ENCODE measurements at regions not wholly inside any gene's neighbourhood (a gene's known extent, or its start where the extent isn't known, plus 50 kb on each side); places are given as distances from the start of the nearest gene placed in this dataset.

DNA sequence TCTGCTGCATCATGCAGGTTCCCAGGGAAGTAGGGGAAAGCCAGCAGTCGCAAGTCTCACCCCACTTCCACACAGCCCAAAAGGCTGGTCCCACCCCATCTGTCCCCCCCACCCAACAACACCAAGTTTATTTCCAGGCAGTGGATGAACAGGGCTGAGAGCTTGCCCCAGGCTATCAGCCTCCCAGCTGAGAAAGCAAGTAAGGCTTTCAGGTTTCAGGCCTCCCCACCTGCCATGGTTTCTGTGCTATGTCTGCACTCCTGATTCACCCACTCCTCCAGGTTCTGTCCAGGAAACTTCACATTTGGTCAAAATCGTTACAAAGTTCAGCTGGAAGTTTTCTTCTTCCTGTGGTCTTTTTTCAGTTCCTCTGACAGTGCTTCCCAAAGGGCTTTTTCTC is 97.5 kb upstream of the HS3ST3A1 start:
- H3K4me3 ChIP-seq (ENCODE audit: low read length): no peak overlapping the region
- H3K9ac ChIP-seq (ENCODE audit: low read length): no peak overlapping the region
- no peak overlapping the region for H3K27ac ChIP-seq (ENCODE audit: low read length)
- H3K9me3 ChIP-seq (replicated peaks; ENCODE audit: insufficient read depth, low read length): no peaks in the 10 kb centered on the region
- H3K4me1 ChIP-seq (ENCODE audit: low read length): no peaks in the 10 kb centered on the region
- no peaks in the 10 kb centered on the region for H3K9me2 ChIP-seq (replicated peaks; ENCODE audit: insufficient read depth, low read length)
- TF ChIP-seq EZH2 (optimal IDR thresholded peaks at IDR 0.05; ENCODE audit: low read depth, low read length) (no peak), EZH2phosphoT487 (IDR thresholded peaks at IDR 0.05; ENCODE audit: low read length) (no peak)
- TF ChIP-seq, protein P1, sequence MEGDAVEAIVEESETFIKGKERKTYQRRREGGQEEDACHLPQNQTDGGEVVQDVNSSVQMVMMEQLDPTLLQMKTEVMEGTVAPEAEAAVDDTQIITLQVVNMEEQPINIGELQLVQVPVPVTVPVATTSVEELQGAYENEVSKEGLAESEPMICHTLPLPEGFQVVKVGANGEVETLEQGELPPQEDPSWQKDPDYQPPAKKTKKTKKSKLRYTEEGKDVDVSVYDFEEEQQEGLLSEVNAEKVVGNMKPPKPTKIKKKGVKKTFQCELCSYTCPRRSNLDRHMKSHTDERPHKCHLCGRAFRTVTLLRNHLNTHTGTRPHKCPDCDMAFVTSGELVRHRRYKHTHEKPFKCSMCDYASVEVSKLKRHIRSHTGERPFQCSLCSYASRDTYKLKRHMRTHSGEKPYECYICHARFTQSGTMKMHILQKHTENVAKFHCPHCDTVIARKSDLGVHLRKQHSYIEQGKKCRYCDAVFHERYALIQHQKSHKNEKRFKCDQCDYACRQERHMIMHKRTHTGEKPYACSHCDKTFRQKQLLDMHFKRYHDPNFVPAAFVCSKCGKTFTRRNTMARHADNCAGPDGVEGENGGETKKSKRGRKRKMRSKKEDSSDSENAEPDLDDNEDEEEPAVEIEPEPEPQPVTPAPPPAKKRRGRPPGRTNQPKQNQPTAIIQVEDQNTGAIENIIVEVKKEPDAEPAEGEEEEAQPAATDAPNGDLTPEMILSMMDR (IDR thresholded peaks at IDR 0.05; ENCODE audit: low read length): no peak
- DNase-seq: no peak
- no peak overlapping the region for H2AFZ ChIP-seq (ENCODE audit: low read length)
- no peaks in the 10 kb centered on the region for H4K20me1 ChIP-seq (ENCODE audit: insufficient read depth, low read length)
- H3K27me3 ChIP-seq (replicated peaks; ENCODE audit: insufficient read depth, low read length): no peaks in the 10 kb centered on the region
- no peaks in the 10 kb centered on the region for H3K79me2 ChIP-seq (ENCODE audit: low read length)
- H3K36me3 ChIP-seq (replicated peaks; ENCODE audit: insufficient read depth, low read length): no peaks in the 10 kb centered on the region
- H3F3A ChIP-seq (ENCODE audit: insufficient read depth, low read length): no peaks in the 10 kb centered on the region
- H3K4me2 ChIP-seq (ENCODE audit: low read depth, low read length): no peak overlapping the region

DNA sequence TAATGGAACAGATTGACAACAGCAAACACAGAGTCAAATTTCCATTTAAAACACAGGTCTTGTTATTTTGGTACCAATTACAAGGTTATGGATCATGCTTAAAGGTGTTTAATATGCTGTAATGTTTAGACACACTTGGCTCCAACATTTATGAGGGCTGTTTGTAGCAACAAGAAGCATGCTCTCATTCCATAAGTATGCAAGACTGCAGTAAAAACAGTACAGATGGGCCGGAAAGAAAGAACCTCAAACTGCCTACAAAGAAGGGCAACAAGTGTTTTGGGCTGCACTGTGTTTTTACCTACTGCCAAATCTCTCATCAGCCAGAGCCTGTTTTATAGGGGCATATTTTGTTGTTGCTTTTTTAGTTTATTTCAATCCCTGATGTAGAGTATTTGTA is 100.5 kb upstream of the HS3ST3A1 start:
- no peak overlapping the region for H3K4me3 ChIP-seq (ENCODE audit: low read length)
- H3K36me3 ChIP-seq (replicated peaks; ENCODE audit: insufficient read depth, low read length): no peaks in the 10 kb centered on the region
- H3F3A ChIP-seq (ENCODE audit: insufficient read depth, low read length): no peaks in the 10 kb centered on the region
- no peak overlapping the region for H3K4me2 ChIP-seq (ENCODE audit: low read depth, low read length)
- no peak overlapping the region for H2AFZ ChIP-seq (ENCODE audit: low read length)
- no peaks in the 10 kb centered on the region for H3K9me3 ChIP-seq (replicated peaks; ENCODE audit: insufficient read depth, low read length)
- no peak overlapping the region for H3K27ac ChIP-seq (ENCODE audit: low read length)
- TF ChIP-seq, protein P1 (IDR thresholded peaks at IDR 0.05; ENCODE audit: low read length): no peak
- no peak for TF ChIP-seq EZH2phosphoT487 (IDR thresholded peaks at IDR 0.05; ENCODE audit: low read length)
- no peak for TF ChIP-seq EZH2 (optimal IDR thresholded peaks at IDR 0.05; ENCODE audit: low read depth, low read length)
- H4K20me1 ChIP-seq (ENCODE audit: insufficient read depth, low read length): no peaks in the 10 kb centered on the region
- no peak for DNase-seq
- no peaks in the 10 kb centered on the region for H3K79me2 ChIP-seq (ENCODE audit: low read length)
- H3K9me2 ChIP-seq (replicated peaks; ENCODE audit: insufficient read depth, low read length): no peaks in the 10 kb centered on the region
- H3K27me3 ChIP-seq (replicated peaks; ENCODE audit: insufficient read depth, low read length): no peaks in the 10 kb centered on the region
- no peak overlapping the region for H3K9ac ChIP-seq (ENCODE audit: low read length)
- H3K4me1 ChIP-seq (ENCODE audit: low read length): no peaks in the 10 kb centered on the region

DNA sequence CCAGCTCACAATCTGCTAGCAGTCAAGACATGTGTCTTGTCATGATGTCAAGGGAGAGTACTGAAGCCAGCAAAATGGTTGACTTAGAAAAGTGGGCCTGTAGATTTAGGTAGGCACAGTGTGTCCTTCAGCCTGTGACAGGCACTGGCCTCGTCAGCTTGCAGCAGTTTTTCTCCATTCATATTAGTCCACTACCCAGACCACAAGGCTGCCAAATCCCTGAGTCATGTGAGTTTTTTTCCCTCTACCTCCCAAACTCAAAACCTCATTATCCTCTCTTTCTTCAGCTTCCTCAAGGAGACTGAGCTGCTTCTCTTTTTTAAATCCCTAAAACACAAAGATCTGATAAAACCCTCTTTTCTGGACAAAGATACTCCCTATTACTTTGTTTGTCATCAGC is 102.6 kb upstream of the HS3ST3A1 start:
- no peaks in the 10 kb centered on the region for H3K9me2 ChIP-seq (replicated peaks; ENCODE audit: insufficient read depth, low read length)
- no peak overlapping the region for H3K27ac ChIP-seq (ENCODE audit: low read length)
- H3K9ac ChIP-seq (ENCODE audit: low read length): no peak overlapping the region
- H3K4me1 ChIP-seq (ENCODE audit: low read length): no peaks in the 10 kb centered on the region
- H4K20me1 ChIP-seq (ENCODE audit: insufficient read depth, low read length): no peaks in the 10 kb centered on the region
- no peaks in the 10 kb centered on the region for H3F3A ChIP-seq (ENCODE audit: insufficient read depth, low read length)
- TF ChIP-seq, protein P1 (IDR thresholded peaks at IDR 0.05; ENCODE audit: low read length): no peak
- no peak overlapping the region for H3K4me3 ChIP-seq (ENCODE audit: low read length)
- no peaks in the 10 kb centered on the region for H3K36me3 ChIP-seq (replicated peaks; ENCODE audit: insufficient read depth, low read length)
- no peaks in the 10 kb centered on the region for H3K79me2 ChIP-seq (ENCODE audit: low read length)
- no peaks in the 10 kb centered on the region for H3K27me3 ChIP-seq (replicated peaks; ENCODE audit: insufficient read depth, low read length)
- no peak overlapping the region for H2AFZ ChIP-seq (ENCODE audit: low read length)
- DNase-seq: no peak
- H3K4me2 ChIP-seq (ENCODE audit: low read depth, low read length): no peak overlapping the region
- no peaks in the 10 kb centered on the region for H3K9me3 ChIP-seq (replicated peaks; ENCODE audit: insufficient read depth, low read length)

DNA sequence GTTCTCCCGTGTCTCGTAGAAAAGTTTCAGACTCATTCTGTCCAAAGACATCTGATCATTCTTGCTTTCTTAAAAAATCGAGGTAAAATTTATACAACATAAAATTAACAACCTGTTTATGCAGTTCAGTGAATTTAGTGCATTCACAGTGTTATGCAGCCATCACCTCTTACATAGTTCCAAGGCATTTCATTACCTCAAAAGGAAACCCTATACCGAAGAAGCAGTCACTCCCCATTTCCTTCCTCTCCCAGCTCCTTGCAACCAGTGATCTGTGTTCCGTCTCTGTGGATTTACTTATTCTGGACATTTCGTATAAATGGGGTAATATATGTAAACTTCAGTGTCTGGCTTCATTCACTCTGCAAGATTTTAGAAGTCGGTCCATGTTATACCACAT is 103.5 kb upstream of the HS3ST3A1 start:
- H4K20me1 ChIP-seq (ENCODE audit: insufficient read depth, low read length): no peaks in the 10 kb centered on the region
- no peak overlapping the region for H3K27ac ChIP-seq (ENCODE audit: low read length)
- no peak for TF ChIP-seq EZH2 (optimal IDR thresholded peaks at IDR 0.05; ENCODE audit: low read depth, low read length)
- H3K9ac ChIP-seq (ENCODE audit: low read length): no peak overlapping the region
- H3K27me3 ChIP-seq (replicated peaks; ENCODE audit: insufficient read depth, low read length): no peaks in the 10 kb centered on the region
- no peaks in the 10 kb centered on the region for H3K9me3 ChIP-seq (replicated peaks; ENCODE audit: insufficient read depth, low read length)
- no peak overlapping the region for H3K4me3 ChIP-seq (ENCODE audit: low read length)
- DNase-seq: no peak
- H3K79me2 ChIP-seq (ENCODE audit: low read length): no peaks in the 10 kb centered on the region
- no peaks in the 10 kb centered on the region for H3F3A ChIP-seq (ENCODE audit: insufficient read depth, low read length)
- no peaks in the 10 kb centered on the region for H3K9me2 ChIP-seq (replicated peaks; ENCODE audit: insufficient read depth, low read length)
- H3K4me2 ChIP-seq (ENCODE audit: low read depth, low read length): no peak overlapping the region
- no peak overlapping the region for H2AFZ ChIP-seq (ENCODE audit: low read length)
- H3K4me1 ChIP-seq (ENCODE audit: low read length): no peaks in the 10 kb centered on the region
- H3K36me3 ChIP-seq (replicated peaks; ENCODE audit: insufficient read depth, low read length): no peaks in the 10 kb centered on the region
